NCI-H1436 treated with DMSO at 0.1 percent for 48 hours (cell line): ENCODE measurements at regions not wholly inside any gene's neighbourhood (a gene's known extent, or its start where the extent isn't known, plus 50 kb on each side); places are given as distances from the start of the nearest gene placed in this dataset.
A peak's percentile ranks its signal among the peaks of the same experiment; 100 is the strongest.

Source experiments
- DNase-seq: peaks from one replicate; lab custom pipeline; 2025; lab: John Stamatoyannopoulos, UW

DNA sequence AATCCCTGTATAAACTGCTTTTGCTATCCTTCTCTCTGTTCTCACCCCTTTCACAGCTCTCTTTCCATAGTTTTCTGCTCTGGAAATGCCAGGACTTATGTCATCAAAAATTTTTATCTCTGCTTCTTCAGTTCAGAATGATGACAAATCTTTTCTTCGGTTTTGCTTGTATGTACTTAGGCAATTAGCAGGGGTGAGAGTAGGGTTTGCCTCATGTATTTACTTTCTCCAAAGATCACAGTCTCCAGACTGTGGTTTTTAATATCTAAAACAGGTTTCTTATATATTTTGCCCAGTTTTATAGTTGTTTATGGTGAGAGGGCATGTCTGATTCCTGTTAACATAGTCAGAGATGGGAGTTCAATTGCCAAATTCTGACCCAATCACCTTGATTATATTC is 235.4 kb upstream of the LYPLAL1 start:
- DNase-seq = no peak

DNA sequence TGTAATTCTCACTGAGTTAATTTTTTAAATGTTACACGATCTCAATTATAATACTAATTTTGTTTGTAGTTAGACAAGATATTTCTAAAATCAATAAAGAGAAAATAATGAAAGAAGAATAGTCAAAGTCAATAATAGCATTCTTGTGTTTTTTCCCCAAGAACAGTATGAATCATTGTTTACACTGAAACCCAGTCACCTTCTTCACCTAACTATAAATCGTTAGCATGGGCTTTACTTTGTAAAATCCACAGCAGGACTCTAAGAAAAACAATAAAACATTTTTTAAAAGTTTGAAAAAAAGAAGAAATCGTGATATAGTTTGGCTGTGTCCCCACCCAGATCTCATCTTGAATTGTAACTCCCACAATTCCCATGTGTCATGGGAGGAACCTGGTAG is 234.6 kb upstream of the LYPLAL1 start:
- no peak for DNase-seq

DNA sequence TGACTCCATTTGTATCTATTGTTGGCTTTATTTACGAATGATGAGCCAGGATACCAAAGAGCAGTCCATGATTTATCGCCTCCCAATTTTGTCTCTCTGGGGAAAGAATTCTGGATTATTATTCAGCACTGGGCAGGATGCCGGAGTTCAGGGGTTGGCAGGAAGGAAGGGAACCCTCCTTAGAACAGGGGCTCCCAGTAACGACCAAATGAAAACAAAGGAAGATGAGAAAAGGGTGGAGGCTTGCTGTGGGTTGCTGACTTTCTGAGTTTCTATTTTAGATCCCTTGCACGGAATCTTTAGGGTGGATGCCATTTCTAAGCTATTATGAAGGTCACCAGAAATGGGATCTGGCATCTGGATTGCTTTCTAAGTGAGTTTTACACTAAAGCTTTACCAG is 231.2 kb upstream of the LYPLAL1 start:
- DNase-seq = no peak

DNA sequence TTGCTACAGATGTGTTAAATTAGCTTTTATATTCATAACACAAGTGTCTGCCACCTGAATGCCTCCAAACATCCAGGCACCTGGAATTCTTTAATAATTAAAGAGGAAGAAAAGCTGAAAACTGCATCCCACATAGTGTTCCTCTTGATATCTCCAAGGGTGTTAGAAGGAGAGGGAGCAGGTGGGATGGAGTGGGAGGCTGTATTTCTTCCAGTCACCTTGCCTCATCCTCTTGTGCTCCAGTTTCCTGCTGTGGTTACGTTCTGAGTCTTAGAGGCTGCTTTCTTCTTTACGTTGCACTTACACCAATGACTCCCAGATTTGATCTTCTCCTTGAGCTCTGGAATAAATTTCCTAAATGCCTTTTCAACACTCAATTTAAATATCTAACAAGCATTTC is 230.3 kb upstream of the LYPLAL1 start:
- DNase-seq = no peak

DNA sequence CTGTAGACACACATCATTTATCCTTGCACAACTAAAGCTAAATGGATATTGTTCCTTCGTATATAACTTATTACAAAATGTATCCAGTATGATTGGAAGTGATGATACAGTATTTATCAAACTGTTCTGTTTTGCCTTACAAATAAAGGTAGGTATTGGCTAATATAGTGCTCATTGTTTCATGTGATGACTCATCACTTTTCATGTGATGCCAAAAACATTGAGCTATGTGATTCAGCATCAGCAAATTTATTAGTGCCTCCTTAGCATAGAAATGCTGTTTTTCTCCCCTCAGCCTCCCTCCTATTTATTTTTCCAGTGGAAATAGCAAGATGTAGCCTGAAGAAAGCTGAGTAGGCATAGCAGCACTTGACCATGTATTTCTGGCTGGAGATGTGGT is 228.6 kb upstream of the LYPLAL1 start:
- no peak for DNase-seq

DNA sequence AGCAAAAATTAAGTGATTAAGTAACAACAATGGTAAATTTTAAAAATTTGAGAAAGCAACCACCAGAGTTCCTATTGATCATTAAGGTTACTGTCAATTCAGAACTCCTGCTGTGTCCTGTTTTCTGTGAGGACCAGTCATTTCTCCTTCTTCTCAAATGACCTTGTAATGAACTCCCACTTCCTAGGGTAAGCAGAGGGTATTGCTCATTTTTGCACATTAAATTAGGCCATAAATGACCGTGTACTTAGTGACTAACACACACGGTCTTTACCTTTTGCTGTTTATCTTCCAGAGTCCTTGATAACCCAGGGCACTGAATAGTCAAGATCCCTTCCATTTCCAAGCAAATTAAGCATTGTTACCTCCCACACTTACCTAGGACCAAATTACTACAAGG is 227.5 kb upstream of the LYPLAL1 start:
- DNase-seq = no peak

DNA sequence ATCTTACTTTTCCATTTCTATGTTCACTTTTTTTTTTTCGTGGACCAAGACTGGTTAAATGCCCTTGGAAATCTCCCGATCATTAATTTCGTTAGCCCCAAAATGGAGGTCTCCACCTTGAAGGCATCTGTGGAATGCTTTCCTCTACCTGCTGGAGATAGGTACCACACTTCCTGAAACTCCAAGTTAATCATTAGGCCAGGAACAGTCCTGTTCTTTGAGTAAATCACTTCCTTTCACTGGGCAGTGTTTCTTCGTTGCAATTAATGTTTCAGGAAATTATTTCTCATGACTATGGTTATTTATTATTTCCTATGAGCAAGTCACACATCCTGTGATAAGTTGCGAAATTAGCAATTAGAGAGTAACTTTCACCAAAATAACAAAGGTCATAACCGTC is 225.2 kb upstream of the LYPLAL1 start:
- DNase-seq = no peak

DNA sequence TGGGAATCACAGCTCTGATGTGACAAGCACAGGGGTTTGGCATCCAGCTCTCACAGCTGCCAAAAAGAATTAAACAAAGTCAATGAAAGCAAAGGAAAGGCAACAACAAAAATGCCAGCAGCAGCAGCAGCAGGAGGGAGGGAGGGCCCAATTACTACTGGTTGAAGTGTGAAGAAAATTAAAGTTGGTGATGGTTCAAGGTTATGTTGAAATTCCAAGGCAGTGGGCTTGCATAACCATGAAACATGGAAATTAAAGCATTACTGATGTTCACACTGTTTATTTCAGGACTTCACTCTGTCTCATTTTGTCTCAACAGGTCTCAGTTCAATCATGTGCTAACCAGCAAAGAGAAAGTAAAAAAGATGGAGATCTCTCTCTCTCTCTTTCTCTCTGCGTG is 220.3 kb upstream of the LYPLAL1 start:
- DNase-seq = no peak

DNA sequence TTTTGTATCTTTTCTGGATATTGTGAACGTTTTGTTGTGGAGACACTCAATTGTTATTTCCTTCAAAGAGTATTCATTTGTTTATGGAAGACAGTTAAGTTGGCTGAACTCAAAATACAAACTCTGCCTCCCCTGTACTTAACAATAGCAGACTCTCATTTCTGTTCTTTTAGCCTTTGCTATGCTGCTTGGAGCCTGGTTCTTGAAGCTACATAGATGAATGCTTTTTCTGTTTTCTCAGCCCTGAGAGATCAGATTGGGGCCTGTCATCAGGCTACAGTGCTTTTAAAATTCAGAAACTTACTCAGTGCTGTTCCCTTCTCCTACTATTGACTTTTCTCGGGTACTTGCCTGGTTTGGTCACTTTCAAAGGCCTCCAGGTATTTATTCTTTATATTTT is 215.7 kb upstream of the LYPLAL1 start:
- no peak for DNase-seq

DNA sequence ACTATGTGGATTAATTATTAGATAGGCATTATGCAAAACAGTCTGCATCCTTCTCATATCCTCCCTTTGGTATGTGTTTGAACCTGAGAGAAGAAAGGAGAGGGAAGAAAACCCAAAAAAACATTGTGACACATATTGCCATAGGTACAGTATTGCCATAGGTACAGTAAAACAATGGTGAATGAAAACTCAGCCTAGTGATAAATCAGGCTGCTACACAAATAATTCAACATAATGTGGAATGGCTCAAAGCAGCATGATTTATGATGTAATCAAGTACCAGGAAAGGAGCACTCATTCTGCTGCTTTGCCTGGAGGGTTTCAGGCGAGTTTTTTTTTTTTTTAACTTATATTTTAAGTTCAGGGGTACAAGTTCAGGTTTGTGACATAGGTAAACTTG is 213.9 kb upstream of the LYPLAL1 start:
- no peak for DNase-seq

DNA sequence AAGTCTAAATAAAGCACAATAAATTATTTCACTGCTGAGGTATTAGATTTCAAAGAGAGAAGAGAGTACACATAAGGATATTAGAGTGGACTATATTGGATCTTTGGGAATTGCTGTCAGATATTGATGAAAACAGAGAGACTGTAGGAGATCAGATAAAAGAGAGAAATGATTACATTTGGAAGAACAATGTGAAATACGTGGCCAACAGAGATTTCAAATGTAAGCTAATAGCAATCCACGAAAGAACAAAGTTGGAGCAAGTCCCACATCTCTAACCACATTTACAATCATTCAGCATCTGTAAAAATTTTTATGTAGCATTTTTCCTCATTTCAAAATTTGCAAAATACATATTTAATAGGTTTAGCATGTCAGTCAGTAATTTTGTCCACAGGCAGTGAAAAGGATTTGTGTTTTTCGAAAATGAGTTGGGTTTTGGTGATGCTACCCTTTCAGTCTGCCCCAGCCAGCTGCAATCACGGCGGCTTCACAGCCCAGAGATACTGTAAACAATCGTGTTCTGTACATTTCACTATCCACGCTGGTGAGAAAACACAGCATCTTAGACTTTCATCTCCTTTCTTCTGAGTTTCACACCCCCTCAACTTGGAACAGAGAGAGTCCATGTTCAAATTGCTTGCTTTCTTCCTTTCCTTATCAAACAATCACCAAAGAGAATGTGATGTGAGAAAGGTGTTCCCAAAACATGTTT is 209.1 kb upstream of the LYPLAL1 start:
- DNase-seq = no peak

DNA sequence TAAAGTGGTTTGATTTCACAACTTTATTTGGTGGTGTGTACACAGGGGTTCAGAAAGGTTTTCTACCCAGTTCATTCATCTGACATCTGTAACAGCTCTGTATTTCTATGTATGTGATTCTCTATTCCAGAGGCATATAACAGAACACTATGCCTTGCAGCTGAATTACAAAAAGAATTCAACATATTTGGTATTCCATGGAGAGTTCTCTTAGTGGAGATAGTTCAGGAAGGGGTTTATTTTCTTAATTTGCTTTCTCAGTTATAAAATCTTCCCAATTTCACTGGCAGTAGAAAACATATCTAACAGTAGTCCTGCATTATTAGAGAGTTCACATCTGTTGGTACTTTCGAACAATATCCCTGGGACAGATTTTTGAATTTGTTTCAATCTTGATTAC is 207.9 kb upstream of the LYPLAL1 start:
- no peak for DNase-seq

DNA sequence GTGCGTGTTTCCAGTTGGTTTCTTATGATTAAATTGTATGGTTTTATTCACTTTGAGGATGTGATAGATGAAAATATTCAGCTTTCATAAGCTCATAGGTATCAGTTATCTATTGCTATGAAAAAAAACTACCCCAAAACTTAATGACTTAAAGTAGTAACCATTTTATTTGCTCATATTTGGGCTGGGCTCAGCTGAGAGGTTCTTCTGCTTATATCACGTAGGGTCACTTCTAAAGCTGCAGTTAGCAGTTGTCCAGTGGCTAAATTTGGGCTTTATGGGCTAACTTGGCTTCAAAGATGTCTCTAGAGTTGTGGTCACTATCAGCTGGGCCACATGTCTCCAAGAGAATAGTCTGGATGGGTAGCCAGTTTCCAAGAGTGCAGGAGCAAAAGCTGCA is 206.4 kb upstream of the LYPLAL1 start:
- DNase-seq = no peak

DNA sequence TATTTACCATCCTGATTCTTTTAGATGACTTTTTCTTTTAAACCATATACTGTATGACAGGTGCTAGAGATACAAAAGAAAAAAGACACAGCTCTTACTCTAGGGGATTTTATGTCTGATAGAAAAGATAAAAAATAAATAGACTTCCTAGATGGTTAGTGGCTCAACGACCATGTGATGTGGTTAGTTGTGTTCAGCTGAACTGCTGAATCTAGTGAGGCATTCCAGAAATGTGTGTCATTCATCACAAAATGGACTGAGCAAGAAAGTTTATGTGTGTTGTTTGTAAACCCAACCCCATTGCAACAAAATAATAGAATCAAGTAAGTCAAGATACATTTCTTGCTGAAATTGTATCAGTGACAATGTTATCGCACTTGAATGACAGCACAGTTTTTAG is 205.8 kb upstream of the LYPLAL1 start:
- no peak for DNase-seq

DNA sequence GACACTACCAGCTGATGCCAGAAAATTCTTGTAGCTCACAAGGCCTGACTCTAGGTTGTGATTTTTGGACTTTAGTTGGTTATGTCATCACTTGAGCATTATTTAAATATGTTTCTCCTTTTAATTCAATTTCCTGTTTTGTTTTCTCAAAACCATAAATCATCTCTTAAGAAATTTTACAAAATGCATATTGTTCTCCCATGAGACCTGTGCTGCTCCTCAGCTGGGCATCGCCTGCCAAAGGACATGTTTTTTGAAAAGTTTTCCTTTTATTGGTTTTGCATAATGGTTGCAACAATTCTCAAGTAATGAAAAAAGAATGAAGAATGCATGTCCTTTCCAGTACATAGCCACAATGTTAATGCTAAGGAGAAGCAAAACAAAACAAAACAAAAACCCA is 204.7 kb upstream of the LYPLAL1 start:
- no peak for DNase-seq

DNA sequence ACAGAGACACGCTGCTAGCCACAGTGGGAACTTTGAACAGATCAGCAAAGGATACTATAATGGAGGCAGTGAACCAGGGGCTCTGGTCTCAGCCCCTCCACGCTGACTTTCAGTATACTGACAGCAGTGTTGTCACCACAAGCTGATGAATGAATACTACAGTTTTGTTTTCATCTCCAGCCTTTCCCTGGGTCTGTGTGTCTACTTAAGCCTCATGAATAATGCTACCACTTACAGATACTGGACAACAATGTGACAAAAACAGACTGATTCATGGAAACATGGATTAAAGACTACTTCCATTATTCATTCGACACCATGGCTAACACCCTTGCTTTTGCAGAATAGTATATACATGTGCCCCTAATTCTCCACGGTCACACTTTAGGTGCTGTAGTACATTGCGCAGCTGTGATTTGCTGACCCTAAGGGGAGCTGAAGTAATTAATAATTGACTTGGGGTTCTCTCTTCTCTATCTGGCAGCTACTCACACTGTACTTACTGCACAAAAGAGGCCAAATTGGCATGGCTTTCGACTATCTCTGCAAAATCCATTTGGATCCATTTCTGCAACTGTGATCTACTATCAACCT is 203.2 kb upstream of the LYPLAL1 start:
- DNase-seq = no peak

DNA sequence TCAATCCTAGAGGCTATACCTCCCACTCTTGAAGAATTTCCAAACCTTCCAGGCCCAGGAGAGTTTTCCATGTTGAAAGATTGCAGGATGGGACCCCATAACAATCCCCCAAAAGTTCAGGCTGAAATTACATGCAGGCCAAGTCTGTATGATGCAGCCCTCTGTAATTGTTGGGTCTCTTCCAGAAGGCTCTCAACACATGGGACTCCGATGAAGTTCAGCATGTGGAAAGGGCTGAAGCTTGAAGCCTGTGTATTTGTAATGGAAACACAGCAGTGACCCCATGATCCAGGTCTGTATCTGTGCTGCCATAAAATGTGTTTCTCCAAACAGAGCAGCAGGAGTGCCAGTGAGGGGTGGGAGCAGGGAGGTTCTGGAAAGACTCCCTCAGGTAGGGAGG is 202.5 kb upstream of the LYPLAL1 start:
- DNase-seq = no peak

DNA sequence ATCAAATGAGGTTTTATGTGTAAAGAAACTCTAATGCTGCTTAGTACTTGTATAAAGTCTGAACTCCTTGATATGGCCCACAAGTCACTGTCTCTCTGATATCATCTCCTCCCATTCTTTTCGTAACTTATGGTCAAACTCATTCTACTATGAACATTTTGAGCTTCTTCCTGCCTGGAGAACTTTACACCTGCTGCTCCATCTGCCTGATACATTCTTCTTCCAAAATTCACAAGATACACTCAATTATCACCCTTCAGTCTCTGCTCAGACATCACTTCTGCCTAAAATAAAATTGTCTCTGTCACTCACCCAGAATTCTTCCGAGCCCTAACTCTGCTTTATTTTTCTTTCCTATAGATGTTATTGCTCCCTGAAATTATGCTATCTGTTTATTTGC is 192.8 kb upstream of the LYPLAL1 start:
- no peak for DNase-seq

DNA sequence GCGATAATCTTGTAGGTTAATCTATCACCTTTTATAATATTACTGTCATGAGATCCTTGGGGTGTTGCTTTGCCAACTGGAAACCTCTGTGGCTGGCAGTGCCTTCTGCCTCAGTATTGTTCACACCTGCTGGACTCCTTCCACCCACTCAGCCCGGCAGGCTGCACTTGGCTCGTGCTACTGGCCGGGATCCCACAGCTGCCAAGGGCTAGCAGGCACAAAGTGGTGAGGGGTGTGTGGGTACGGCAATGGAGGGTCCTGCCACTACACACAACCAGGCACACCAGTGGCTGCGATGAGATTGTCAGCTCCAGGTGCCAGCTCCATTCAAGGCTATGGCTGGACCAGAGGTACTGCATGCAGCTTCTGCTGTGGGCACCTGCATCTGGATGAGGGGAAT is 191.2 kb upstream of the LYPLAL1 start:
- DNase-seq = no peak

DNA sequence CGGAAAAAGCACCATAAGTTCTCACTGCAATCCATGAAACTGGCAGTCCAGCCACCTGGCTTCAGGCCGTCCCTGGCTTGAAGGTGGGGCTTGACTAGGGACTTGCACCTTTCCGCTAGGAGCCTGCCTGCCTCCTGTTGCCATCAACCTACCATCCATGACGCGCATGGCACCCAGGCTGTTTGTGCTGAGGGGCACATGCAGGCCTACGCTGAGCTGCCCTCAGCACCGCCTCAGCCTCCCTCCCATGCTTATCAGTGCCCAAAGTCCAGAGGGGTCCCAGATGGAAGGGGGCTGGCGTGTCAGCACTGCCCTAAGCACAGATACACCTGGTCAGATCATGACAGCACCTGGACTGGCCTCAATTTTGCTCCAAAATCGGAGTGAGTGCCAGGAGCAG is 190.2 kb upstream of the LYPLAL1 start:
- DNase-seq = no peak

DNA sequence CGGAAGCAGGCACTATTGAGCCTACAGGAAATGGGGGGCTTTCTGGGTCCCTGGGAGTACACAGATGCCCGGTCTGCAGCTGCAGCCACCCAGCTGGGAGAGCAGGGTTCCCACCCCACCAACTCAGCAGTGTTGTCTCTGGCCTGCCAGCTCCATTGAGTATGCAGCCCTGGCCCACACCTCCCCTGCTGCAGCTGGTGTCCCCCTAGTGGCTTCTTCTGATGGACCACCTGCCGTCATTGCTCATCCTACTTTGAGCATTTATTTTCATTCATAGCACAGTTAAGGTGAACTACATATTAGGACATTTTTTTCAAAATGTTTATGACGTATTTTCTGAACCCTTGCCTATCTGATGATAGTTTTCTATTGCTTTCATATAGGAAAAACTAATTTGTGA is 189.8 kb upstream of the LYPLAL1 start:
- DNase-seq = no peak

DNA sequence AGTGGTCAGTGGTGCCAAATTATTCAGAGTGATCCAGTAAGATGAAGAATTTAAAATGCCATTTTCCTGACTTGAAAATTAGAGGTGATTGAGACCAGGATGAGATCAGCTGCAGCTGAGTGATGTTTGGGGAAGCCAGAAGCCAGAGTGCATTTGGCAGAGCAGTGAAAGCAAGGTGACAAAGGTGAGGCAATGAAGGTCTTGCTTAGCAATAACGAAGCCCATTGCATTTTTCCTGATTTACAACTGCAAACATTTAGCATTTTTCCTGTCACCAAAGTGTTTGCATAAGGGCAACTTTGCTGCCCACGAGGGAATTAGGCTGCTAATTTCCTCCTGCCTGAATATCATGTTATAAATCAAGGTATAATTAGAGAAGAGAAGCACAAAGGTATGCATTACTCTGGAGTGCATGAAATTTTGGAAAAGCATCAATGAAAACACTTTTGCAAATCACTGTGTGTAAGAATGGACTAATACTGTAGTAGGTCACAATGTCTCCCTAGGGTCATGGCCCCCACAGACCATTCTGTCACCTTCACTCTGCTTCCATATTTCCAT is 188.2 kb upstream of the LYPLAL1 start:
- peak; percentile 5 for DNase-seq

DNA sequence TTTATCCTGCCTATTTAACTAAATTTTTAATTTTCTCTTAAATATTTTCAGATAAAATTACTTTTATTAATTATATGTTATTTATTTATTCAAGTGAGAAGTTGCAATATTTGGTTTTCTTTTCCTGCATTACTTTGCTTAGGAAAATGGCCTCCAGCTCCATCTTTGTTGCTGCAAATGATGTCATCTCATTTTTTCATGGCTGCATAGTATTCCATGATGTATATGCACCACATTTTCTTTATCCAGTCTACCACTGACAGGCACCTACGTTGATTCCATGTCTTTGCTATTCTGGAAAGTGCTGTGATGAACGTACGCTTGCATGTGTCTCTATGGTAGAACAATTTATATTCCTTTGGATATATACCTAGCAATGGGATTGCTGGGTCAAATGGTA is 186.9 kb upstream of the LYPLAL1 start:
- DNase-seq = no peak

DNA sequence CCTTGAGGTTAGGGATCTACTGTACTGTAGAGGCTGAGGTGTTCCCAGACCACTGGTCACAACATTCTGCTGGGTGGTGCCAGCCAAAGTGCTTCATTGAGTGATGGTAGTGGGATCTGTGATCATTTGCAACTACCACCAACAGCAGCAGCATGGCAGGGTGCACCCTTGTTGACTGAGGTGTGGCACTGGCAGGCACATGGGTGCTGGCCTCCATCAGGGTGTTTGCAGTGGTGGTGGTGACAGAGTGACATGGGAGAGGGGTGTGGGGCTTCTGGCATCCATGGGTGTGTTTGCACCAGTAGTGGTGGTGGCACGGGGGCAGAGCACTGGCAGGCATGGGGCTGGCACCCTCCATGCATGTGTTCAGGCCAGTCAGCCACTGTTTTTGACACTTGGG is 183.7 kb upstream of the LYPLAL1 start:
- no peak for DNase-seq
